ENCODE measurements at regions not wholly inside any gene's neighbourhood (a gene's known extent, or its start where the extent isn't known, plus 50 kb on each side); places are given as distances from the start of the nearest gene placed in this dataset.

DNA sequence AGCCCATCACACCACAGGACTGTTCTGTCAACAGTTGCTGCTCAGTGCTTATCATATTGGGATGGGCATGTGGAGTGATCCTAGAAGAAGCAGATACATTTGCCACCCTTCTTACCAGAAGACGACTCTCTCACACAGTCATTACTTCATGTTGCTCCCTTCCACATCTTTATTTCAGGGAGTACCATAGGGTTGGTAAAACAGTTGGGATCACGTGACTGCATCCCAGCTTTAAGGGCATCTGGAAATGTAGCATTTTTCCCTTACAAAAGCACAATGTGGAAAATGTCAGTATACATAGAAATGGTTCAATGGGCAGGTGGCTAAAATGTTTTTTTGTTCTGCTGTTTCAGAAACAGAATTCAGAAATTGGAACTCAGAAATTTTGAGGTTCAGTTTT, 791.0 kb downstream of the OTOL1 start:
- Histone ChIP-seq H4K20me1 (ENCODE audit: low read length) (no peaks in the 10 kb centered on the region), H3K79me2 (ENCODE audit: low read length) (no peaks in the 10 kb centered on the region), H2AFZ (ENCODE audit: low read length) (no peak overlapping the region), H3K4me1 (ENCODE audit: insufficient read depth, low read length) (peaks cover 16% of the 10 kb centered on the region), H3K9me2 (replicated peaks; ENCODE audit: low read length) (no peaks in the 10 kb centered on the region), H3K9ac (ENCODE audit: low read length) (no peak overlapping the region), H3K4me3 (ENCODE audit: low read length) (no peak overlapping the region), H3K27me3 (ENCODE audit: low read length) (no peaks in the 10 kb centered on the region), H3K27ac (ENCODE audit: low read length) (no peak overlapping the region), H3F3A (ENCODE audit: low read length, unreplicated experiment) (no peaks in the 10 kb centered on the region), H3K36me3 (ENCODE audit: low read depth, low read length) (no peaks in the 10 kb centered on the region), H3K4me2 (ENCODE audit: low read length) (no peak overlapping the region), H3K9me3 (ENCODE audit: low read length) (no peaks in the 10 kb centered on the region)
- ATAC-seq, result no peak
- no TSS peak for BruUV-seq (replicated peaks)
- DNase-seq, result no peak
- CTCF ChIA-PET, result no interaction called here
- intact Hi-C loops (cut with micrococcal nuclease), result loop anchor here (2.0 to 10.0 kb wide), 7 partner anchors 103 to 725 kb away; no protein-coding TSS in a partner anchor
- TF ChIP-seq EZH2 (IDR thresholded peaks at IDR 0.05; ENCODE audit: low read length, unreplicated experiment) (no peak), EZH2phosphoT487 (IDR thresholded peaks at IDR 0.05; ENCODE audit: borderline replicate concordance, low read length) (no peak)
- TF ChIP-seq, protein P1, sequence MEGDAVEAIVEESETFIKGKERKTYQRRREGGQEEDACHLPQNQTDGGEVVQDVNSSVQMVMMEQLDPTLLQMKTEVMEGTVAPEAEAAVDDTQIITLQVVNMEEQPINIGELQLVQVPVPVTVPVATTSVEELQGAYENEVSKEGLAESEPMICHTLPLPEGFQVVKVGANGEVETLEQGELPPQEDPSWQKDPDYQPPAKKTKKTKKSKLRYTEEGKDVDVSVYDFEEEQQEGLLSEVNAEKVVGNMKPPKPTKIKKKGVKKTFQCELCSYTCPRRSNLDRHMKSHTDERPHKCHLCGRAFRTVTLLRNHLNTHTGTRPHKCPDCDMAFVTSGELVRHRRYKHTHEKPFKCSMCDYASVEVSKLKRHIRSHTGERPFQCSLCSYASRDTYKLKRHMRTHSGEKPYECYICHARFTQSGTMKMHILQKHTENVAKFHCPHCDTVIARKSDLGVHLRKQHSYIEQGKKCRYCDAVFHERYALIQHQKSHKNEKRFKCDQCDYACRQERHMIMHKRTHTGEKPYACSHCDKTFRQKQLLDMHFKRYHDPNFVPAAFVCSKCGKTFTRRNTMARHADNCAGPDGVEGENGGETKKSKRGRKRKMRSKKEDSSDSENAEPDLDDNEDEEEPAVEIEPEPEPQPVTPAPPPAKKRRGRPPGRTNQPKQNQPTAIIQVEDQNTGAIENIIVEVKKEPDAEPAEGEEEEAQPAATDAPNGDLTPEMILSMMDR (conservative IDR thresholded peaks at IDR 0.05; ENCODE audit: low read depth, low read length), result no peak
- POLR2A ChIA-PET (ENCODE audit: unreplicated experiment), result no interaction called here

DNA sequence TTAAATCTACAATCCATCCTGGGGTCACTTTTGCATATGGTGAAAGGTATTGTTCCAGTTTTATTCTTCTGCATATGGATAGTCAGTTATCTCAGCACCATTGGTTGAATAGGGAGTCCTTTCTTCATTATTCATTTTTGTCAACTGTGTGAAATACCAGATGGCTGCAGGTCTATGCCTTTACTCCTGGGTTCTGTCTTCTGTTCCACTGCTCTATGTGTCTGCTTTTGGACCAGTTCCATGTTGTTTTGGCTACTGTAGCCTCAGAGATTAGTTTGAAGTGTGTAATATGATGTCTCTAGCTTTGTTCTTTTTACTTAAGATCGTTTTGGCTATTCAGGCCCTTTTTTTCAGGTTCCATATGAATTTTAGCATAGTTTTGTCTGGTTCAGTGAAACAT, 795.8 kb downstream of the OTOL1 start:
- H3K9me2 ChIP-seq (replicated peaks; ENCODE audit: low read length), result no peaks in the 10 kb centered on the region
- no peak for ATAC-seq
- intact Hi-C loops (cut with micrococcal nuclease), result loop anchor here (10.0 kb wide), 1 partner anchor 292 kb away; no protein-coding TSS in a partner anchor
- no peaks in the 10 kb centered on the region for H3K79me2 ChIP-seq (ENCODE audit: low read length)
- TF ChIP-seq, protein P1 (conservative IDR thresholded peaks at IDR 0.05; ENCODE audit: low read depth, low read length), result no peak
- TF ChIP-seq EZH2 (IDR thresholded peaks at IDR 0.05; ENCODE audit: low read length, unreplicated experiment), result no peak
- TF ChIP-seq EZH2phosphoT487 (IDR thresholded peaks at IDR 0.05; ENCODE audit: borderline replicate concordance, low read length), result no peak
- DNase-seq, result no peak
- no TSS peak for BruUV-seq (replicated peaks)
- ChIA-PET CTCF (no interaction called here), POLR2A (ENCODE audit: unreplicated experiment) (no interaction called here)
- H3K4me2 ChIP-seq (ENCODE audit: low read length), result no peak overlapping the region
- no peak overlapping the region for H3K4me3 ChIP-seq (ENCODE audit: low read length)
- no peak overlapping the region for H3K27ac ChIP-seq (ENCODE audit: low read length)
- no peaks in the 10 kb centered on the region for H3K9me3 ChIP-seq (ENCODE audit: low read length)
- no peaks in the 10 kb centered on the region for H4K20me1 ChIP-seq (ENCODE audit: low read length)
- H2AFZ ChIP-seq (ENCODE audit: low read length), result no peak overlapping the region
- H3K9ac ChIP-seq (ENCODE audit: low read length), result no peak overlapping the region
- H3K4me1 ChIP-seq (ENCODE audit: insufficient read depth, low read length), result peaks cover 40% of the 10 kb centered on the region
- H3K36me3 ChIP-seq (ENCODE audit: low read depth, low read length), result no peaks in the 10 kb centered on the region
- no peaks in the 10 kb centered on the region for H3K27me3 ChIP-seq (ENCODE audit: low read length)
- no peaks in the 10 kb centered on the region for H3F3A ChIP-seq (ENCODE audit: low read length, unreplicated experiment)

DNA sequence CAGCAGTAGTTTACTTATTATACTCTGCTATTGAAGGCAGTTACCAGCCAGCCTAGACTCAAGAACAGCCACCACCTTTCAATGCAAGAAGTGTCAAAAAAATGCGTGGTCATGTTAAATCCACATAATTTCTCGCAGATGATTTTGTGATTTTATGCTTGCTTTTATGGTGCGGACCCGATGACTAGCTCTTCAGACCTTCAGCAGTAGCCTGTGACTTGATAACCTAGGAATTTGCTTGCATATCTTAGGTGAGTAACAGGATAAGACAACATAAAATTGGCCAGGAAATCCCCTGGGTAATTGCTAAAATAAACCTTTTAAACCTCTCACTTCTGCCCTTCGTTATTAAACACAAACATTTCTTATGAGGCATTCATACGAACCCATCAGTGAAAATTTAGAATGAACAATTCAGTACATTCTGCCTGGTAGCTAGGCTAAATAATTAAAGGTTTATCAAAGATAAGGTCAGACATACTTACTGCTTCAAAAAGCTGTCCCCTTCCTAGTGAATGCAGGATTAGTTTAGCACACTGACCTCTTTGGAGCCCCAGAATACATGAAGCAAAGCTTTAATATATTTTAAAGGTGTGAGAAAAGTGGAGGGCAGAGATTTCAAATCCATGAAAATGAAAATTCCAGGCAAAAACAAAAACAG, 798.8 kb downstream of the OTOL1 start:
- no TSS peak for BruUV-seq (replicated peaks)
- Histone ChIP-seq H3K4me2 (ENCODE audit: low read length) (peak overlapping the region; percentile 69), H3K27me3 (ENCODE audit: low read length) (no peaks in the 10 kb centered on the region), H2AFZ (ENCODE audit: low read length) (peak overlapping the region; percentile 37), H3K9ac (ENCODE audit: low read length) (peak overlapping the region; percentile 49), H3F3A (ENCODE audit: low read length, unreplicated experiment) (no peaks in the 10 kb centered on the region), H4K20me1 (ENCODE audit: low read length) (no peaks in the 10 kb centered on the region), H3K4me1 (ENCODE audit: insufficient read depth, low read length) (peaks cover 40% of the 10 kb centered on the region), H3K9me2 (replicated peaks; ENCODE audit: low read length) (no peaks in the 10 kb centered on the region), H3K79me2 (ENCODE audit: low read length) (no peaks in the 10 kb centered on the region), H3K9me3 (ENCODE audit: low read length) (no peaks in the 10 kb centered on the region), H3K27ac (ENCODE audit: low read length) (peak overlapping the region; percentile 84), H3K36me3 (ENCODE audit: low read depth, low read length) (no peaks in the 10 kb centered on the region), H3K4me3 (ENCODE audit: low read length) (peak overlapping the region; percentile 31; the same call in 1 of the 2 replicates)
- TF ChIP-seq EZH2 (IDR thresholded peaks at IDR 0.05; ENCODE audit: low read length, unreplicated experiment) (no peak), EZH2phosphoT487 (IDR thresholded peaks at IDR 0.05; ENCODE audit: borderline replicate concordance, low read length) (no peak)
- TF ChIP-seq, protein P1 (conservative IDR thresholded peaks at IDR 0.05; ENCODE audit: low read depth, low read length), result no peak
- ChIA-PET CTCF (interaction anchor here (0.5 to 0.6 kb wide), 2 partner anchors 197 to 441 kb away, joined by 3 read pairs; no protein-coding TSS in a partner anchor), POLR2A (ENCODE audit: unreplicated experiment) (interaction anchor here (0.6 kb wide), 3 partner anchors 254 to 1729 kb away, joined by 3 to 4 read pairs (median 4); no protein-coding TSS in a partner anchor)
- ATAC-seq (peak; percentile 97), DNase-seq (peak; percentile 97)
- intact Hi-C loops (cut with micrococcal nuclease), result loop anchor here (2.0 to 10.0 kb wide), 4 partner anchors 33 to 289 kb away; no protein-coding TSS in a partner anchor
